GM23248 (cell line): ENCODE measurements at regions not wholly inside any gene's neighbourhood (a gene's known extent, or its start where the extent isn't known, plus 50 kb on each side); places are given as distances from the start of the nearest gene placed in this dataset.
A peak's percentile ranks its signal among the peaks of the same experiment; 100 is the strongest.

Experiments used
- DNase-seq: peaks from one replicate; pipeline ENCODE4 v3.0.0-alpha.2; 2015
- H2AFZ ChIP-seq: fragments of 200-600 bp; sonication (generic); 2 replicates; pipeline ENCODE4 v1.6.1; 2016; ENCODE audit warnings: antibody characterized with exemption
- H3F3A ChIP-seq: fragments of 200-600 bp; sonication (generic); 2 replicates; pipeline ENCODE4 v1.6.1; 2016; ENCODE audit warnings: mild to moderate bottlenecking, antibody characterized with exemption, mixed run types; ENCODE audit not compliant: insufficient read depth
- H3K27ac ChIP-seq: fragments of 200-600 bp; sonication (generic); 2 replicates; pipeline ENCODE4 v1.5.1; 2016; ENCODE audit warnings: mild to moderate bottlenecking
- H3K27me3 ChIP-seq: fragments of 200-600 bp; sonication (generic); replicated peaks from 2 replicates; pipeline ENCODE4 v1.6.1; 2016; ENCODE audit warnings: mild to moderate bottlenecking; ENCODE audit not compliant: insufficient read depth
- H3K36me3 ChIP-seq: fragments of 200-600 bp; sonication (generic); 2 replicates; pipeline ENCODE4 v1.6.1; 2016; ENCODE audit warnings: low read depth, mild to moderate bottlenecking
- H3K4me1 ChIP-seq: fragments of 200-600 bp; sonication (generic); 2 replicates; pipeline ENCODE4 v1.6.1; 2016; ENCODE audit warnings: mild to moderate bottlenecking; ENCODE audit not compliant: insufficient read depth
- H3K4me2 ChIP-seq: fragments of 200-600 bp; sonication (generic); one replicate; pipeline ENCODE4 v1.6.1; 2016; ENCODE audit warnings: mild to moderate bottlenecking; ENCODE audit not compliant: unreplicated experiment
- H3K4me3 ChIP-seq: fragments of 200-600 bp; sonication (generic); 2 replicates; pipeline ENCODE4 v1.5.1; 2016; ENCODE audit warnings: mild to moderate bottlenecking
- H3K79me2 ChIP-seq: fragments of 200-600 bp; sonication (generic); 2 replicates; pipeline ENCODE4 v1.6.1; 2016; ENCODE audit warnings: mild to moderate bottlenecking; ENCODE audit not compliant: insufficient read depth
- H3K9ac ChIP-seq: fragments of 200-600 bp; sonication (generic); 2 replicates; pipeline ENCODE4 v1.6.1; 2016; ENCODE audit warnings: mild to moderate bottlenecking
- H3K9me2 ChIP-seq: fragments of 200-600 bp; sonication (generic); 2 replicates; pipeline ENCODE4 v1.6.1; 2016; ENCODE audit warnings: mixed run types, mild to moderate bottlenecking, moderate library complexity; ENCODE audit not compliant: insufficient read depth
- H3K9me3 ChIP-seq: fragments of 200-600 bp; sonication (generic); one replicate; pipeline ENCODE4 v1.6.1; 2017; ENCODE audit warnings: low read depth
- H4K20me1 ChIP-seq: fragments of 200-600 bp; sonication (generic); 2 replicates; pipeline ENCODE4 v1.6.0; 2016; ENCODE audit not compliant: insufficient read depth
- EZH2 ChIP-seq: fragments of 200-600 bp; sonication (generic); IDR thresholded peaks from 2 replicates; pipeline ENCODE4 v1.6.1; 2018; ENCODE audit warnings: antibody characterized with exemption, mild to moderate bottlenecking; ENCODE audit not compliant: insufficient read depth, poor library complexity, severe bottlenecking
- EZH2phosphoT487 ChIP-seq: fragments of 200-600 bp; sonication (generic); IDR thresholded peaks from 2 replicates; pipeline ENCODE4 v1.6.1; 2018; ENCODE audit warnings: antibody characterized with exemption, moderate library complexity, mild to moderate bottlenecking, low read depth; ENCODE audit not compliant: insufficient read depth
- WGBS, 2 experiments: methylation state at CpG; one replicate each; pipeline ENCODE4 v1.1.6; 2015 to 2017; ENCODE audit warnings: low lambda C conversion rate in 2 of 2, low coverage in 1 of 2; ENCODE audit errors: missing lambda C conversion rate in 2 of 2; 5-methylcytosine and 5-hydroxymethylcytosine counted together
- in situ Hi-C: fragments of 300-500 bp; cut with MboI; formaldehyde crosslinking; loops from 2 replicates; pipeline ENCODE4 v1.15.0; 2020

DNA sequence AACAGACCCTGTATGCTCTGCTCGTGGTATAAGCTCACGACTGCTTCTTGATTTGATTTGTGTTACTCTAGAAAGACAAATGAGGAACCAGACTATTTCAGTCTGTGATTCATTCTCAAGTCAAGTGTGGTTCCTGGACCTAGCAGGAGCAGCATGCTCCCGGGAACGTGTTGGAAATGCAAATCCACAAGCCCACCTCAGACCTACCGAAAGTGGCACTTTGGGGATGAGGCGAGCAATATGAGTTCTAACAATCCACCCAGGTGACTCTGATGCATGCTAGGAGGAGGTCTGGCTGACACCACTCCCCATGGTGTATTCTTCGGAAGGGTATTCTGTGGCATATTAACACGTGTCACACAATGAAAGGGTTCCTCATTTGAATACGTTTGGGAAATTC lies 59.5 kb upstream of the TMX1 start:
- Histone ChIP-seq H3K4me3 (no peak overlapping the region), H3K9me3 (no peaks in the 10 kb centered on the region), H3K4me1 (peaks cover 11% of the 10 kb centered on the region), H3K27ac (no peak overlapping the region), H3K36me3 (no peaks in the 10 kb centered on the region), H4K20me1 (no peaks in the 10 kb centered on the region), H3F3A (peaks cover 9% of the 10 kb centered on the region), H2AFZ (no peak overlapping the region), H3K27me3 (peaks cover 20% of the 10 kb centered on the region), H3K4me2 (no peak overlapping the region), H3K79me2 (no peaks in the 10 kb centered on the region), H3K9me2 (no peaks in the 10 kb centered on the region), H3K9ac (no peak overlapping the region)
- 87% methylated on average over 9 of the region's 9 CpGs for WGBS, 2 experiments
- DNase-seq = no peak
- in situ Hi-C loops = no loop called here
- TF ChIP-seq EZH2 (no peak), EZH2phosphoT487 (no peak)

DNA sequence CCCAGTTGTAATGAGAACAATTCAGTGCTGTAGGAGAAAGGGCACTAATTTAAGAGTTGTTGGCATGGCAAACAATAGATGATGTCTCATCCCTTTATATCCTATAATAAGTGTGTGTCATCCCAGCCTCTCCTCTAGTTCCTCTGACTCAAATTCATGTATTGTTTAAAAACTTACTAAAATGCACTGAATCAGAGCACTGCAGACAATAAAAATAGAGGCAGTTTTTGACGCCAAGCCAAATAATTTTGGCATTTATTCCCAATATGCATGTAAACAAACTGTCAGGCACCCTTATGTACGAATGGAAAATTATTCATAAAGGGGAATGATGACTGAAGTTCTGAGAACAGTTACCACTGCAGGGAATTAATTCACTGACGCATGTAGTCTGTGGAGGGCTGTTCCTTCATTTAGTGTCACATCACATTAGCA lies 57.9 kb upstream of the TMX1 start:
- Histone ChIP-seq H3F3A (peaks cover 9% of the 10 kb centered on the region), H3K9ac (no peak overlapping the region), H3K9me3 (no peaks in the 10 kb centered on the region), H4K20me1 (no peaks in the 10 kb centered on the region), H3K79me2 (no peaks in the 10 kb centered on the region), H3K9me2 (no peaks in the 10 kb centered on the region), H2AFZ (no peak overlapping the region), H3K27ac (no peak overlapping the region), H3K27me3 (0 out of 2 replicates have a peak, but pooled peaks cover 5% of the 10 kb centered on the region), H3K4me1 (peaks cover 11% of the 10 kb centered on the region), H3K4me2 (peak overlapping the region; percentile 16), H3K36me3 (no peaks in the 10 kb centered on the region), H3K4me3 (no peak overlapping the region)
- TF ChIP-seq EZH2 = no peak
- TF ChIP-seq EZH2phosphoT487 = no peak
- 24 to 26% methylated on average over 3 of the region's 3 CpGs for WGBS, 2 experiments
- in situ Hi-C loops = no loop called here
- peak; percentile 84 for DNase-seq

DNA sequence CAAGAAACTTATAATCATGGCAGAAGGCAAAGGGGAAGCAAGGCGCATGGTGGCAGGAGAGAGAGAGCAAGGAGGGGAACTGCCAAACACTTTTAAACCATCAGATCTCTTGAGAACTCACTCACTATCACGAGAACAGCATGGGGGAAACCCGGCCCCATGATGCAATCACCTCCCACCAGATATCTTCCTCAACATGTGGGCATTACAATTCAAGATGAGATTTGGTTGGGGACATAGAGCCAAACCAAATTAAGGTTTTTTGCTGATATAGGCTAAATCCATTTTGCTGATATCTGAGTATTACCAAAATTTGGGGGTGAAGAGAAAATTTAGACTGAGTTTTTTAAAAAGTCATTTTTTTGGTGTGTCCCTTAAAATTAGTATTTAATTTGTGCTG lies 54.9 kb upstream of the TMX1 start:
- H3K4me3 ChIP-seq = no peak overlapping the region
- no peaks in the 10 kb centered on the region for H3K27me3 ChIP-seq
- H3K9me2 ChIP-seq = no peaks in the 10 kb centered on the region
- no peaks in the 10 kb centered on the region for H3K79me2 ChIP-seq
- in situ Hi-C loops = no loop called here
- H3K36me3 ChIP-seq = no peaks in the 10 kb centered on the region
- H2AFZ ChIP-seq = no peak overlapping the region
- DNase-seq = no peak
- no peak overlapping the region for H3K9ac ChIP-seq
- no peak overlapping the region for H3K27ac ChIP-seq
- H3F3A ChIP-seq = peaks cover 9% of the 10 kb centered on the region
- 73 to 77% methylated on average over 3 of the region's 3 CpGs for WGBS, 2 experiments
- H3K4me1 ChIP-seq = peaks cover 18% of the 10 kb centered on the region
- no peaks in the 10 kb centered on the region for H3K9me3 ChIP-seq
- TF ChIP-seq EZH2 (no peak), EZH2phosphoT487 (no peak)
- H3K4me2 ChIP-seq = no peak overlapping the region
- no peaks in the 10 kb centered on the region for H4K20me1 ChIP-seq

DNA sequence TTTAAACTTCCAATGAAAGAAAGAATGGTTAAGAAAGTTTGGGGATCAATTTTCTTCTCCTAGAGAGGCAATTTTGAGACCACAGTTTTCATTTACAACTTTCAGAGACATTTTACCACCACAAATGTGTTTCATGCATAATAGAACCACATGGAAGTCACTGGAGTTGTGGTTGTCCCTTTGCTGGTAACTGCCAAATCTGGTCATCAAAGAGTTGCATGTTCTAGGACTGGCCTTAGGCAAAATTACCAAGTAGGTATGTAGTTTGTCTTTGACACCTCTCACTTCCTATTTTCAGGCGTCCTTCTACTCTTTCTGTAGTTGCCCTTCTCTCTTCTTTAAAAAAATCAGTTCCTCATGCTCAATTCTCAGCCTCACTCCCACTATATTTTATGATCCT lies 54.3 kb upstream of the TMX1 start:
- Histone ChIP-seq H2AFZ (no peak overlapping the region), H3K4me2 (no peak overlapping the region), H3F3A (peaks cover 9% of the 10 kb centered on the region), H3K79me2 (no peaks in the 10 kb centered on the region), H3K4me3 (no peak overlapping the region), H3K9me3 (no peaks in the 10 kb centered on the region), H4K20me1 (no peaks in the 10 kb centered on the region), H3K4me1 (peaks cover 18% of the 10 kb centered on the region), H3K9ac (no peak overlapping the region), H3K27me3 (no peaks in the 10 kb centered on the region), H3K9me2 (no peaks in the 10 kb centered on the region), H3K36me3 (no peaks in the 10 kb centered on the region), H3K27ac (no peak overlapping the region)
- no peak for DNase-seq
- in situ Hi-C loops = no loop called here
- 38 to 44% methylated on average over 1 of the region's 1 CpG for WGBS, 2 experiments
- TF ChIP-seq EZH2phosphoT487 = no peak
- TF ChIP-seq EZH2 = no peak

DNA sequence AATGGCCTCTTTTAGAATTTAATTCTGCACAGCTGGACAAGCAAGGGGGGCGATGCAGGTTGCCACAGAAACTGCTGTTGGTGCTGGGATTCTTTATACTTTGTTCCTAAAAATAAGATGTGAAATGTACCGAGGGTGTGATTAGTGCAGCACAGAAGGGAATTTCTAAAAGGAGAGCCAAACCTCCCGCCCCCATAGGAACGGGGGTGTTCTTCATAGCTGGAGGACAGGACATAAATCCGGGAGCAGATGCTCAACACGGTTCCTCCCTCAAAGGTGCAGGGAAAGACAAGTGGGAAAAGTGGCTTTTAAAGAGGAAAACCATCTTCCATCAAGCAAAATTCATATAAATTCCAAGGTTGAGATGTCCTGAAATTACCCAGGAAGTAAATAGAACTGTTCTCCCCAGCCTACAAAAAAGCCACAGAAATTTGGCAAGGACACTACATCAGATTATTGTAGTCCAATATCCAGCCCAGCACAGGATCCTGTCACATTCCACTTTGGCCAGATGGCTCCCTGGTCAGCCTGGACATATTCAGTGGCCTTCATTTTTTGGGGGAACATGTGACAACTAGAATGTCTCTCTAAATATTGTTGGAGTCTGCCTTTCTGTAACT lies 51.4 kb upstream of the TMX1 start:
- H3K27ac ChIP-seq = no peak overlapping the region
- H3K4me2 ChIP-seq = no peak overlapping the region
- H3K4me1 ChIP-seq = peaks cover 7% of the 10 kb centered on the region
- in situ Hi-C loops = no loop called here
- no peaks in the 10 kb centered on the region for H3K36me3 ChIP-seq
- 0 out of 2 replicates have a peak, but pooled peaks cover 4% of the 10 kb centered on the region for H3K27me3 ChIP-seq
- no peaks in the 10 kb centered on the region for H3K79me2 ChIP-seq
- H3K9ac ChIP-seq = no peak overlapping the region
- peak; percentile 31 for DNase-seq
- no peak for TF ChIP-seq EZH2
- no peak overlapping the region for H3K4me3 ChIP-seq
- no peaks in the 10 kb centered on the region; the same call in 1 of the 2 replicates for H4K20me1 ChIP-seq
- WGBS, 2 experiments = 20 to 22% methylated on average over 6 of the region's 6 CpGs
- H3F3A ChIP-seq = no peaks in the 10 kb centered on the region
- H3K9me3 ChIP-seq = no peaks in the 10 kb centered on the region
- H3K9me2 ChIP-seq = no peaks in the 10 kb centered on the region
- peak overlapping the region; percentile 67; the same call in 1 of the 2 replicates for H2AFZ ChIP-seq
